ENCODE measurements at regions not wholly inside any gene's neighbourhood (a gene's known extent, or its start where the extent isn't known, plus 50 kb on each side); places are given as distances from the start of the nearest gene placed in this dataset.
"Not testable (repeated sequence)": the region's sequence is repeated elsewhere in the genome, so short reads cannot be mapped to it uniquely, and the experiment has no call there.

DNA sequence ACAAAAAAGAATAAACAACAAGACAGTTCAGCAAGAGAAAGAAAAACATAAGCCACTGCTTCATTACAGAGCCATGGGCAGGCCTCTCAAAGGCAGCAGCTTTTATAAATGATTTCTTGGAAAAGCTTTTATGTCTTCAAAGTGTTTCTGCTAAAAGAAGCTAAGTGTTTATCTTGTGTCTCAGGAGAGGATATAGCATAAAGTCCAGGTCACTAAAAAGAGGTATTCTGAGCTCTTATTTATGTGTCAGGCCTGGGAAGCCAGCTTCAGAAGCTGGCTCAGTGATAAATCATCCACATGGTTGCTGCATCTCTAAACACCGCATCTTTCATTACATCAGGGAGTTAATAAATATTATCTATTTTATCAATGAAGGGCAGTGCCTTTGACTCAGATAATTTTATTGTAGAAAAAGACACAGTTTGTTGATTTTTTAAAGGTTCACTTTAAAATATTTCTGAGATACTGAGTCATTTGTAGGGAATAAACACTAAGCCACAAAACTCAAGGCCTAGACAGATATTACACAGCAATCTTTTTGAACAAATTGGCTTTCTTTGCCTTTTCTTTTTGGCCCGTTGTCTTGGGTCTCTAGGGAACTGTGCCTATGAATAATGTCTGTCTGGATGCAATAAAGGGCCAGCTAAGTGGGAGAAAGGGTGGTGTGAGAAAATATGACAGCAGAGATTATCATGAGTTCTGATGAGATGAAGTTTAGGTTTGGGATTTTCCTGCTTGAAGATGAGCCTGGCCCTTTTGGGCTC lies 1086.6 kb downstream of the UQCRFS1 start:
- no peak for DNase-seq (ENCODE audit: low spot score in 2 of 2)
- no peak for FAIRE-seq

DNA sequence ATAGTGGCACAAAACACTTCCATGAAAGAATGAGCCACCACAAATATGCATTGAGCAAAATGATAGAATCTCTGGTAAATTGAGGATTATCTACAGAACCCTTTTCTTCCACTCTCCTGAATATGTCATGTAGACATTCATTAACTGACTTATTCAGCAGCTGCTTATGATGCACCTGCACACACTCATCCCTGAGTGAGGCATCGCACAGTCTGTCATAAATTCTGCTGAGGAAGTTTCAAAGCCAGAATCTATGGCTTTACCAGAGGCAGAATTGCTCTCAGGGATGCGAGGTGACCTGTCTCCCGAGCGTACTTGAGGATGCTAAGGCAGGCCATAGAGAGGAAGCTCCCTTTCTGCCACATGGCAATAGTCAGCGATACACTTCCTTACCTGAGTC lies 1090.2 kb downstream of the UQCRFS1 start:
- FAIRE-seq (no peak), DNase-seq (ENCODE audit: low spot score in 2 of 2) (no peak)

DNA sequence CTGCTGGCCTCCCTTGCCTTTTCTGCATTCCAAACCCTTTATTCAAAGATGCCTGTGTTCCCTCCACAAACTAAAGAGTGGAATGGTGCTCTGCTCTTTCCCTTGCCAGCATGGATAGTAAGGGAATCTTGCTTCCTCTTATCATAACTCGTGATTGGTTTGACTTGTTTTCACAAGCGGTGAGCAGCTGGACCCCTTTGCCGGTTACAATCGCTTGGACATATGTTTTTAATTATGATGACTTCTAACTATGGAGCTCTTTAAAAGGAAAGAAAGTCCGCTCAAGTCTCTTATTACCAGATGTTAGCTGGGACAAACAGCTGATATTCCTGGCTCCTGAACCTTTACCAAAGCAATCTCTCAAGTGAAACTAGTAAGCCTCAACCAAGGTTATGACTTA lies 1094.7 kb downstream of the UQCRFS1 start:
- DNase-seq (ENCODE audit: low spot score in 2 of 2) (no peak), FAIRE-seq (no peak)

DNA sequence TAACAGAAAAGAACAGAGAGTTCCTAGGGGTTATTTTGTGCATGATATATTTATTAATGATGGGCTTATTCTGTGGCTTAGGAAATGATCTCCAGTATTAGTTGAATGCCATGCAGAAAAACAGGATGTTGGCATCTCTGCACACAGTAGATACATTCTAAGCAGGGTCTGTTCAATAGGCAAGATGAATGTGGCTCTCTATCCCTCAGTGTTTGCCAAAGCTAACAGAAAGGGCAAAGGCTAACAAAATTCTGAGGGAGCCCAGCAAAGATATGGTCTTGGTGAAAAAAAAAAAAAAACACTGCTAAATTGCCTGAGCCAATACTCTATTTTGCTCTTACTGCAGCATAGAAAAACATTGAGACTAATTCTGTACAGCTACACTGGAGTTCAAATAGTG lies 1095.8 kb downstream of the UQCRFS1 start:
- DNase-seq (ENCODE audit: low spot score in 2 of 2) (no peak), FAIRE-seq (no peak)

DNA sequence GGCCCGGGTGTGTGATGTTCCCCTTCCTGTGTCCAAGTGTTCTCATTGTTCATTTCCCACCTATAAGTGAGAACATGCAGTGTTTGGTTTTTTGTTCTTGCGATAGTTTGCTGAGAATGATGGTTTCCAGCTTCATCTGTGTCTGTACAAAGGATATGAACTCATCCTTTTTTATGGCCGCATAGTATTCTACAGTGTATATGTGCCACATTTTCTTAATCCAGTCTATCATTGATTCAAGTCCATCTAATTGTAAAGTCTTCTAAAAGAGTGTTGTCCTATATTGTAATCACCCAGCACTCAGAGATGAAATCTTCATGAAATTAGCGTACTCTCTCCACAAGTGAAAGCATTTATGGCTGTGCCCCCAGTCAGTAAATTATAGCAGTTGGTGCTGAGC lies 1096.6 kb downstream of the UQCRFS1 start:
- not testable (repeated sequence) for FAIRE-seq; DNase-seq (ENCODE audit: low spot score in 2 of 2)

DNA sequence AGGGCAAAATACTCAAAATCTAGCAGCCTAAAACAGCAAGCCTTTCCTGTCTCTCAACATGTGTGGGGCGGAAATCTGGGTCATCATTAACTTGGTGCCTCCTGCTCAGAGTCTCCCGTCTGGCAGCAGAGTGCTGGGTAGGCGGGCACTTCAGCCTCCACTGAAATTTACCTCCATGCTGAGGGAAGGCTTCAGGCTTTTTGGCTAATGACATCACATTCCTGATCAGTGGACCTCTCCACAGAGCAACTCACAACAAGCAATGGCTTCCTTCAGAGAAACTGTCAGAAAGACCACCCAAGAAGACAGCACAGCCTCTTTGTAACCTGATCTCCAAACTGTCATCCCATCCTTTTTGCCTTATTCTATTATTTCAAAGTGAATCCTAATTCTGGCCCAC lies 1109.0 kb downstream of the UQCRFS1 start:
- FAIRE-seq = no peak
- DNase-seq (ENCODE audit: low spot score in 2 of 2) = no peak

DNA sequence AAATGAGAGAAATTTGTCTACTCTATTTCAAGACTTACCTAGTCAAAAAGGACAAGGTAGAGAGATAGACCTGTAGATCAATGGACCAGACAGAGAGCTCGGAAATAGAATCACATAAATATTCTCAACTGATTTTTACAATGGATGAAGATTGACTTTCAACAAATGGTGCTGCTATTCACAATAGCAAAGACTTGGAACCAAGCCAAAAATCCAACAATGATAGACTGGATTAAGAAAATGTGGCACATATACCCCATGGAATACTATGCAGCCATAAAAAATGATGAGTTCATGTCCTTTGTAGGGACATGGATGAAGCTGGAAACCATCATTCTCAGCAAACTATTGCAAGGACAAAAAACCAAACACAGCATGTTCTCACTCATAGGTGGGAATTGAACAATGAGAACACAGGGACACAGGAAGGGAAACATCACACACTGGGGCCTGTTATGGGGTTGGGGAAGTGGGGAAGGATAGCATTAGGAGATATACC lies 1128.2 kb downstream of the UQCRFS1 start:
- DNase-seq (ENCODE audit: low spot score in 2 of 2); FAIRE-seq: not testable (repeated sequence)

DNA sequence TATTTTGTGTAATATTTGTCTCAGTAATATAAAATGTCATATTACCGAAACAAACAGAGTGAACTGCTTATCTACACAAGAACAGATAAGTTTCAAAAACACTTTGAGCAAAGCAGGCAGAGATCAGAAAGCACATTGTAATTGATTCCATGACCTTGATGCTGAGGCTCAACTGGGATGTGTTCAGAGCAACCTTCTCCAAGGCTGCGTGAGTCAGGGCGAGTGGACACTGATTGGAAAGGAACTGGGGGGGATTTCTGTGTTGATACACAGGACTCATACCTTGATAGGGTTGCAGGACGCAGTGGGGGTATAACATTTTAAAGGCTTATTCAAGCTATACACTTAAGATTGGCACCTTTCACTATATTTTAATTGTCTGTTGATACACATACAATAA lies 1136.3 kb downstream of the UQCRFS1 start:
- FAIRE-seq = no peak
- DNase-seq (ENCODE audit: low spot score in 2 of 2) = no peak

DNA sequence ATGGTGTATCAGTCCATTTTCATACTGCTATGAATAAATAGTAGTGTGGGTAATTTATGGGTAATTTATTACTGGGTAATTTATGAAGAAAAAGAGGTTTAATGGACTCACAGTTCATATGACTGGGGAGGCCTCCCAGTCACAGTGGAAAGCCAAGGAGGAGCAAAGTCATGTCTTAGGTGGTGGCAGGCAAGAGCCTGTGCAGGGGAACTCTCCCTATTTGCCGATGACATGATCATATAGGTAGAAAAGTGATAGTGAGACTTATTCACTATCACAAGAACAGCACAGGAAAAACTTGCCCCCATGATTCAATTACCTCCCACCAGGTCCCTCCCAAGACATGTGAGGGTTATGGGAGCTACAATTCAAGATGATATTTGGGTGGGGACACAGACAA lies 1137.7 kb downstream of the UQCRFS1 start:
- FAIRE-seq = no peak
- DNase-seq (ENCODE audit: low spot score in 2 of 2) = no peak

DNA sequence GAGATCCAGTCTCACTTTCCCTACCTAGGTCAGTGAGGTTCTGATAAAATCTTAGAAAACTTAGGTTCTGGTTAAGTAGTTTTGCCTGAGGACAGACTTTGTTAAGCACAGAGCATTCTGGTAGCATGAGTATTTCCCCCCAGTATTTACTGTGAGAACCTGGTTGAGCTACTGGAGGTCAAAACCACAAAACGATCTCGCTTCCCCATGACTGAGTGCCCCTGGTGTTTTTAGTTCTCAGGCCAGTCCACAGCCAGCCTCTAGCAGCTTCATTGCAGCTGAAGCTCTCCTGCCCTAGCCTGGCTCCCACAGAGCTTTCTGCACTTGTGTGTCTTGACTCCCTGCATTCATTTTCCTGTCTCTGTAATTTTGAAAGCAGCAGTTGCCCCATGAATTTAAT lies 1138.2 kb downstream of the UQCRFS1 start:
- DNase-seq (ENCODE audit: low spot score in 2 of 2) = no peak

DNA sequence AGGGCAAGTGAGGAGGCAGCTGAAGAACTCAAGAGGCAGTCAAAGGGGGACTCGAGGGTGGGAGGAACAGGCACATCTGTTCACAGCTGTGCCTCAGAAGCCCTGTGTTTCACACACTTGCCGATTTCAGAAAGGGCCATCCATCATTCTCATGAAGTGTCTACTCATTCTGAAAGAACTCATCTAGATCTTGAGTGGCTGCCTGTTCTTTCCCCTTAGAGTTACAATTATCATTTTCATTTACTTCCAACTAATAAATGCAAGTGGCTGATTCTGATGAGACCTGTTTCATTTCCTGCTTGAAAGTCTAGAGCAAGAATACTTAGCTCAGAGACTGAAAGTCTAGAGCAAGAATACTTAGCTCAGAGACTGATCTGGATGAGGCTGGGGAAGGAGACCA lies 1145.1 kb downstream of the UQCRFS1 start:
- DNase-seq (ENCODE audit: low spot score in 2 of 2) (no peak), FAIRE-seq (no peak)

More for the DNA sequence above, 1138.2 kb downstream of the UQCRFS1 start:
- no peak for FAIRE-seq

DNA sequence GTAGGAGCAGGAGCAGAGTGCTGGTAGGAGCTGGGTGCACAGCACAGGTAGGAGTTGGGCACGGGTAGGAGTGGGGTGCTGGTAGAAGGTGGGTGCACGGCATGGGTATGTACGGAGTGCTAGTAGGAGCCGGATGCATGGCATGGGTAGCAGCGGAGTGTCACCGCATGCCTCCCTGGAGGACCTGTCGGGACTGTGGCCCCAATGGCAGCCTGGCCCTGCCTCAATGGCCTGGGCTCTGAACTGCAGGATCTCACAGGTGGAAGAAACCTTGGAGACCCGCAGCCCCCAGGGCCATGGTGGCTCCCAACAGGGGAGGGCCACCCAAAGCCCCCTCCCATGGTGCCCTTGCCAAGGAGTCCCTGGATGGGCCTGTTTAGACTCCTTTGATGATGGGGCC lies 1146.0 kb downstream of the UQCRFS1 start:
- FAIRE-seq = no peak

DNA sequence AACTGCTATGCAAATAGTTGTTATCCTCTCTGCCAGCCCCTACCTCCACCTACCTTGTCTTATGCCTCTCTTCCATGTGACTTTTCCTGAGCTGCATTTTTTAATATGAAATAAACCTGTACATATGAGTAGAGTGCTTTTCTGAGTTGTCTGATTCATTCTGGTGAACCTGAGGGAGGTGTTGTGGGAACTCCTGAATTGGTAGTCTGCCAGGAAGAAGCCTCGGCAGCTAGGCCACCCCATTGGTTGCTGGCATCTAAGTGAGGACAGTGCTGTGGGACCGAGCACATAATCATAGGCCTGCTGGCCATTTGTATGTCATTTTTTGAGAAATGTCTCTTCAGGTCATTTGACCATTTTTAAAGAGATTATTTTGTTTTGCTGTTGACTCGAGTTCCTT lies 1146.8 kb downstream of the UQCRFS1 start:
- FAIRE-seq = no peak
- no peak for DNase-seq (ENCODE audit: low spot score in 2 of 2)

More for the DNA sequence above, 1146.0 kb downstream of the UQCRFS1 start:
- DNase-seq (ENCODE audit: low spot score in 2 of 2) = no peak

DNA sequence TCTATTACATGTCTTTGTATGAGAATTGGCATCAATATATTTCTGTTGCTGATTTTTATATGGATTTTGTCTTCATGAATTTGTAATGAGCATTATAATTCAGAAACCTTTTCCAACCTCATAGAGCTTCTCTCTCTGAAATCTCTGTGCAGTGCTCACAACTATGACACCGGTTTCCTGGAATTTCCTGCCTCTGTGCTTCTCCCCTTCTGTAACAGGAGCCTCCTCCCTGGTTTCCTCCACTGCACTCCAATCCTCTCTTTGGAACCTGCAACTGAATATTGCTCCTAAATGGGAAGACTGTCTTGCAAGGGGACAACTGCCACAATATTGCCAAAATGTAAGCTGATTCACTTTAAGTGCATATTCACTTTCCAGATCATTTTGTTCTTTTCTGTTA lies 1147.9 kb downstream of the UQCRFS1 start:
- DNase-seq (ENCODE audit: low spot score in 2 of 2) (no peak), FAIRE-seq (no peak)

DNA sequence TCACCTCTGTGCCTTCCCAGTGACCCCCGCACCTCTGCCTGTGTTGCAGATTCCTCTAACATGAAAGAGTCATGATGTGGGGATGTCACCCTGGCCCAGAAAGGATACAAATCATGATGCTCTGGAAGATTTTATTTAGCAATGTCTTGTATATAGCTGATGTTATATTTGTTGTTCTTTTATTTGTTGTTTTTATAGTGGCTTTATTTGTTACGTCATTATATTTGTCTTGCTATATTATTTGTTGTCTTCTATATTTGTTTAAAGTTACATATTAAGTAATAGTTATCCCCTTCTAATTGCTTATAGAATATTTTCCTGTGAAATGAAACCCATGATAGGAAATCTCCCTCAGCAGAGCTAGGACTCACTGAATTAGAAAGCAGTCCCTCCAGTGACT lies 1149.2 kb downstream of the UQCRFS1 start:
- DNase-seq (ENCODE audit: low spot score in 2 of 2) = no peak
- no peak for FAIRE-seq

DNA sequence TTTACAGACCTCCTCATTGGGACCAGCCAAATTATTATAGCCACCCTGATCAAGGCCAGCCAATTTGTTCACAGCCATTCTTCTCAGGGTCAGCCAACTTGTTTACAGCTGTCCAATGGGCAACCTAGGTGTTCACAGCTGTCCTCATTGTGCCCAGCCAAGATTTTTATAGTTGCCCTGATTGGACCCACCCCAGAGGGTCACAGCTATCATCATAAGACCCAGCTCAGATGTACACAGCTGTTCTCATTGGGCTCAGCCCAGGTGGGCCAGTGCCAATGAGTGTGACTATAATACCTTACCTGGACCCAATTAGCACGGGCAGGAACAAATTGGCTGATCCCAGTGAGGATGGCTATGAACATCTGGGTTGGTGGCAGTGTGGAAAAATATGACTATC lies 1151.8 kb downstream of the UQCRFS1 start:
- FAIRE-seq (no peak), DNase-seq (ENCODE audit: low spot score in 2 of 2) (no peak)

DNA sequence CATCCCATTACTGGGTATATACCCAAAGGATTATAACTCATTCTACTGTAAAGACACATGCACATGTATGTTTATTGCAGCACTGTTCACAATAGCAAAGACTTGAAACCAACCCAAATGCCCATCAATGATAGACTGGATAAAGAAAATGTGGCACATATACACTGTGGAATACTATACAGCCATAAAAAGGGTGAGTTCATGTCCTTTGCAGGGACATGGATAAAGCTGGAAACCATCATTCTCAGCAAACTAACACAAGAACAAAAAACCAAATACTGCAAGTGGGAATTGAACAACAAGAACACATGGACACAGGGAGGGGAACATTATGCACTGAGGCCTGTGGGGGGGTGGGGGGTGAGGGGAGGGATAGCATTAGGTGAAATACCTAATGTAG lies 1155.9 kb downstream of the UQCRFS1 start:
- FAIRE-seq; DNase-seq (ENCODE audit: low spot score in 2 of 2): not testable (repeated sequence)

DNA sequence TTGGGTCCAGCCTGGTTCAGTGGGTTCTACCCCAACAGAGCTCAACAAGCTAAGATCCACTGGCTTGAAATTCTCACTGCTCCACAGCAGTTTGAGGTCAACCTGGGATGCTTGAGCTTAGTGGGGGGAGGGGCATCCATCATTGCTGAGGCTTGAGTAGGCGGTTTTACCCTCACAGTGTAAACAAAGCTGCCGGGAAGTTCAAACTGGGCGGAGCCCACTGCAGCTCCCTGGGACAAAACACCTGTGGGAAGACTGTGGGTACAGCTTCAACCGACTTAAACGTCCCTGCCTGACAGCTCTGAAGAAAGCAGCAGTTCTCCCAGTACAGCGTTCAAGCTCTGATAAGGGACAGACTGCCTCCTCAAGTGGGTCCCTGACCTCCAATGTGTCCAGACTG lies 1161.9 kb downstream of the UQCRFS1 start:
- no peak for FAIRE-seq
- DNase-seq (ENCODE audit: low spot score in 2 of 2) = no peak

DNA sequence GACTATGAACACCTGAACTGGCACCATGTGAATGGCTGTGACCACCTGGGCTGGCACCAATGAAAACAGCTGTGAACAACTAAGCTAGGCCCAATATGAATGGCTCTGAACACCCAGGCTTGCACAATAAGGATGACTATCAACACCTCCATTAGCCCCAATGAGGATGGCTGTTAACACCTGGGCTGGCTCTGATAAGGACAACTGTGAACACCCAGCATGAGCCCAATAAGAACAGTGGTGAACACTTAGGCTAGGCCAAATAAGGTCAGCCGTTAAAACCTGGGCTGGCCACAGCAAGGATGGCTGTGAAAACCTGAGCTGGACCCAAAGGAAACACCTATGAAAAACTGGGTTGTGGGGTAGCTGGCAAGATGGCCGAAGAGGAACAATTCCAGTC lies 1163.1 kb downstream of the UQCRFS1 start:
- DNase-seq (ENCODE audit: low spot score in 2 of 2) (no peak), FAIRE-seq (no peak)

DNA sequence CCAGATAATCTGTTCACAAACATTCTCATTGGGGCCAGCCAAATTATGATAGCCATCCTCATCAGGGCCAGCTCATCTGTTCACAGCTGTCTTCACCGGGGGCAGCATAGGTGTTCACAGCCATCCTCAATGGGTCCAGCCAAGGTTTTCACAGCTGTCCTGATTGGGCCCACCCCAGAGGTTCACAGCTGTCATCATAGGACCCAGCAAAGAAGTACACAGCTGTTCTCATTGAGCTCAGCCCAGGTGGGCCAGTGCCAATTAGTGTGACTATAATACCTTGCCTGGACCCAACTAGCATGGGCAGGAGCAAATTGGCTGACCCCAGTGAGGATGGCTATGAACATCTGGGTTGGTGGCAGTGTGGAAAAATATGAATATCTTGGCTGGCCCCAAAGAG lies 1166.0 kb downstream of the UQCRFS1 start:
- no peak for DNase-seq (ENCODE audit: low spot score in 2 of 2)
- no peak for FAIRE-seq

DNA sequence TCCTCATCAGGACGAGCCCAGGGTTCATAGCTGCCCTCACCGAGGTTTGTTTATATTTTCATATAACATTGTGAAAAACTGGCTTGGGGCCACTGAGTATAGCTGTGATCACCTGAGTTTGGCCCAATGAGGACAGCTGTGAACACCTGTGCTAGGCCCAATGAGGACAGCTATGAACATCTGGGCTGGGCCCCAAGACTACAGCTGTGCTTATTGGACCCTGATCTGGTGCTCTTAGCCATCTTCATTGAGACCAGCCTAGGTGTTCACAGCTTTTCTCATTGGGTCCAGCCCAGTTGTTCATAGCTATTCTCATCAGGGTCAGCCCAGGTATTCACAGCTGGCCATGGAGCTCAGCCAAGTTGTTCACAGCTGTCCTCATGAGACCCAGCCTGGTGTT lies 1167.3 kb downstream of the UQCRFS1 start:
- FAIRE-seq = no peak

DNA sequence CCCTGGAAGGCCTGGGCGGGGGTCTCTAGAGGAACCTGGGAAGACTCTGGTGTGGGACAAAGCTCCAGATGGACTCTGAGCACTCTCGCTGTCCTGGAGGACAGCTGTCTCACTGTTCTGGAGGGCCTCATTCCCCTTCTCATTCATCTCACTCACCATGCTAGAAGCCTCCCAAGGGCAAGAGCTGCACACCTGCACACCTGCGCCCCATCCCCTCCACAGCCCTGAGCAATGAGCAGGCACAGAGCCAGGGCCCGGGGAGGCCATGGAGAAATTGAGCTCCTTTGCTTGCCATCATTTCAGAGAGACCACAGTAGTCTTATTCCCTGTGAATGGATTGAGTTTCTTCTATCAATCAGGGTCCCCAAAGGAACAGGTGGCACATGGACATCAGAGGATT lies 1168.5 kb downstream of the UQCRFS1 start:
- FAIRE-seq = no peak
- DNase-seq (ENCODE audit: low spot score in 2 of 2) = no peak

More for the DNA sequence above, 1167.3 kb downstream of the UQCRFS1 start:
- no peak for DNase-seq (ENCODE audit: low spot score in 2 of 2)

DNA sequence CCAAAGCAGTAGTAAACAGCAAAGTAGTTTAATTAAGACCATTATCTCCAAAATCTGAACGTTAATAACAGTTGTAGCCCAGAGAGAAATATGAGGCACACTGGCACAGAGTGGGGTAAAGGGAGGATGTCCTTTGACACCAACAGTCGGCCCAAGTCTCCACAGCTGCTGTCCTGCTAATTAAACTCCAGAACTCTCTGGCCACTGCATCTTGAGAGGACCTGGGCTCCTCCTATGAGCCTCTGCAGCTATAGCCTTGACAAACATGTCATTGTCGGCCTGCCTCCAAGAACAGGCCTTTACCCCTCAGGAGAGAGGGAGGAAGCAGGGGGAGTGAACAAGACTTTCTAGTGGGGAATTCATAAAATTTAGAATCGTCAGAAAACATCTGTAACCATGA lies 1170.4 kb downstream of the UQCRFS1 start:
- FAIRE-seq (no peak), DNase-seq (ENCODE audit: low spot score in 2 of 2) (no peak)

All from frontal cortex (tissue), 3 donors.